ENCODE measurements at regions not wholly inside any gene's neighbourhood (a gene's known extent, or its start where the extent isn't known, plus 50 kb on each side); places are given as distances from the start of the nearest gene placed in this dataset.

DNA sequence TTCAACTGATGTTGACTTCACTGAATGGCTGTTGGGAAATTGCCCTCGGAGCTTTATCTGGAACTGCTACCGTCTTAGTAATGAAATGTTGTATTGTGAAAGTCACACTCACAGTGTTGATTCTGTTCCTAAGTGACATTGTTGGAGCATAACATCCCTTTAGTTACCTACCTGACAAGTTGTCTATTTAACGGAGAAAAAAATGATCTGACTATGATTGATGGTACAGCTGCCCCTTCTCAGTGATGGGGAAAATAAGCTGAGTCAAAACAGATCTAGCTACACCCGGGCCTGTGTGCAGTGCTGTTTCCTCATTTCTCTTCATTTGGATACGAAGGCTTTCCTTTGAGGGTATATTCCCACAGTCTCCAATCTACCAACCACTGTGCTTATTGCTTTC is 472.3 kb upstream of the BRINP3 start:
- H3K9me3 ChIP-seq (ENCODE audit: low read depth) = no peaks in the 10 kb centered on the region
- H3K4me2 ChIP-seq = no peak overlapping the region
- H3K36me3 ChIP-seq (replicated peaks; ENCODE audit: insufficient read depth, low read depth) = no peaks in the 10 kb centered on the region
- no peak overlapping the region for H3K4me3 ChIP-seq
- H3K9me2 ChIP-seq (replicated peaks; ENCODE audit: insufficient read depth) = no peaks in the 10 kb centered on the region
- no peak for TF ChIP-seq EZH2 (IDR thresholded peaks at IDR 0.05; ENCODE audit: borderline replicate concordance)
- TF ChIP-seq EZH2phosphoT487 (IDR thresholded peaks at IDR 0.05; ENCODE audit: low read depth, severe bottlenecking, unreplicated experiment) = no peak
- TF ChIP-seq, protein P1, sequence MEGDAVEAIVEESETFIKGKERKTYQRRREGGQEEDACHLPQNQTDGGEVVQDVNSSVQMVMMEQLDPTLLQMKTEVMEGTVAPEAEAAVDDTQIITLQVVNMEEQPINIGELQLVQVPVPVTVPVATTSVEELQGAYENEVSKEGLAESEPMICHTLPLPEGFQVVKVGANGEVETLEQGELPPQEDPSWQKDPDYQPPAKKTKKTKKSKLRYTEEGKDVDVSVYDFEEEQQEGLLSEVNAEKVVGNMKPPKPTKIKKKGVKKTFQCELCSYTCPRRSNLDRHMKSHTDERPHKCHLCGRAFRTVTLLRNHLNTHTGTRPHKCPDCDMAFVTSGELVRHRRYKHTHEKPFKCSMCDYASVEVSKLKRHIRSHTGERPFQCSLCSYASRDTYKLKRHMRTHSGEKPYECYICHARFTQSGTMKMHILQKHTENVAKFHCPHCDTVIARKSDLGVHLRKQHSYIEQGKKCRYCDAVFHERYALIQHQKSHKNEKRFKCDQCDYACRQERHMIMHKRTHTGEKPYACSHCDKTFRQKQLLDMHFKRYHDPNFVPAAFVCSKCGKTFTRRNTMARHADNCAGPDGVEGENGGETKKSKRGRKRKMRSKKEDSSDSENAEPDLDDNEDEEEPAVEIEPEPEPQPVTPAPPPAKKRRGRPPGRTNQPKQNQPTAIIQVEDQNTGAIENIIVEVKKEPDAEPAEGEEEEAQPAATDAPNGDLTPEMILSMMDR (IDR thresholded peaks at IDR 0.05; ENCODE audit: poor library complexity) = no peak
- peak; percentile 23 for DNase-seq (ENCODE audit: low spot score)
- no peaks in the 10 kb centered on the region for H3K27me3 ChIP-seq
- H3K4me1 ChIP-seq (ENCODE audit: insufficient read depth) = no peaks in the 10 kb centered on the region
- no peaks in the 10 kb centered on the region for H4K20me1 ChIP-seq (ENCODE audit: insufficient read depth, poor library complexity, severe bottlenecking)
- 77% methylated on average over 5 of the region's 5 CpGs for WGBS (ENCODE audit: low lambda C conversion rate, missing lambda C conversion rate)
- H3K27ac ChIP-seq = no peak overlapping the region
- H3K79me2 ChIP-seq = no peaks in the 10 kb centered on the region
- no peak overlapping the region for H2AFZ ChIP-seq

GRCh38 chr1:190957565-190957964 is 479.9 kb upstream of the BRINP3 start:
- no peak overlapping the region for H3K27ac ChIP-seq
- no peak for DNase-seq (ENCODE audit: low spot score)
- H3K4me1 ChIP-seq (ENCODE audit: insufficient read depth) = no peaks in the 10 kb centered on the region
- no peak overlapping the region for H3K4me2 ChIP-seq
- H3K9me2 ChIP-seq (replicated peaks; ENCODE audit: insufficient read depth) = no peaks in the 10 kb centered on the region
- TF ChIP-seq EZH2 (IDR thresholded peaks at IDR 0.05; ENCODE audit: borderline replicate concordance) (no peak), EZH2phosphoT487 (IDR thresholded peaks at IDR 0.05; ENCODE audit: low read depth, severe bottlenecking, unreplicated experiment) (no peak)
- TF ChIP-seq, protein P1 (IDR thresholded peaks at IDR 0.05; ENCODE audit: poor library complexity) = peak; percentile 20
- H2AFZ ChIP-seq = no peak overlapping the region
- no peaks in the 10 kb centered on the region for H3K27me3 ChIP-seq
- no peaks in the 10 kb centered on the region for H3K36me3 ChIP-seq (replicated peaks; ENCODE audit: insufficient read depth, low read depth)
- no peaks in the 10 kb centered on the region for H3K9me3 ChIP-seq (ENCODE audit: low read depth)
- H3K4me3 ChIP-seq = no peak overlapping the region
- no peaks in the 10 kb centered on the region for H3K79me2 ChIP-seq
- H4K20me1 ChIP-seq (ENCODE audit: insufficient read depth, poor library complexity, severe bottlenecking) = no peaks in the 10 kb centered on the region

- no peak for DNase-seq (ENCODE audit: low spot score)
- TF ChIP-seq, protein P1 (IDR thresholded peaks at IDR 0.05; ENCODE audit: poor library complexity) = no peak
- Histone ChIP-seq H3K27ac (no peak overlapping the region), H3K9me2 (replicated peaks; ENCODE audit: insufficient read depth) (no peaks in the 10 kb centered on the region), H2AFZ (no peak overlapping the region), H3K4me1 (ENCODE audit: insufficient read depth) (no peaks in the 10 kb centered on the region), H3K4me2 (no peak overlapping the region), H3K9me3 (ENCODE audit: low read depth) (no peaks in the 10 kb centered on the region), H3K27me3 (no peaks in the 10 kb centered on the region), H3K4me3 (no peak overlapping the region), H3K36me3 (replicated peaks; ENCODE audit: insufficient read depth, low read depth) (no peaks in the 10 kb centered on the region), H3K79me2 (no peaks in the 10 kb centered on the region), H4K20me1 (ENCODE audit: insufficient read depth, poor library complexity, severe bottlenecking) (no peaks in the 10 kb centered on the region)
- 56% methylated on average over 2 of the region's 2 CpGs for WGBS (ENCODE audit: low lambda C conversion rate, missing lambda C conversion rate)
These were observed 485.7 kb upstream of the BRINP3 start for GRCh38 chr1:190963321-190963720.

DNA sequence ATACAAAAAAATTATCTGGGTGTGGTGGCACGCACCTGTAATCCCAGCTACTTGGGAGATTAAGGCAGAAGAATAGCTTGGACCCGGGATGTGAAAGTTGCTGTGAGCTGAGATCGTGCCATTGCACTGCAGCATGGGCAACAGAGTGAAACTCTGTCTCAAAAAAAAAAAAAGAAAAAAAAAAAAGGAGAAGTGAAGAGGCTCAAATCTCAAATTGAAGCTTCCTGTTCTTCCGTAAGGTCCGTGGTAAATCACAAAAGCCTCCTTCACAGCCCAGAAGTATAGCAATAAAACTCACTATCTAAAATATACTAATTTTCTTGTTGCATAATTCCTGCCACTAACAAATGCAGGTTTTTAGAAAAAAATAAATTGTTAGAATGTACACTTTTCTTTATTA is 498.2 kb upstream of the BRINP3 start:
- Histone ChIP-seq H2AFZ (no peak overlapping the region), H3K27ac (no peak overlapping the region), H3K9me2 (replicated peaks; ENCODE audit: insufficient read depth) (no peaks in the 10 kb centered on the region), H4K20me1 (ENCODE audit: insufficient read depth, poor library complexity, severe bottlenecking) (no peaks in the 10 kb centered on the region), H3K4me1 (ENCODE audit: insufficient read depth) (no peaks in the 10 kb centered on the region), H3K27me3 (no peaks in the 10 kb centered on the region), H3K9me3 (ENCODE audit: low read depth) (no peaks in the 10 kb centered on the region), H3K4me2 (no peak overlapping the region), H3K36me3 (replicated peaks; ENCODE audit: insufficient read depth, low read depth) (no peaks in the 10 kb centered on the region), H3K4me3 (no peak overlapping the region), H3K79me2 (no peaks in the 10 kb centered on the region)
- WGBS (ENCODE audit: low lambda C conversion rate, missing lambda C conversion rate) = 88% methylated on average over 5 of the region's 5 CpGs
- TF ChIP-seq EZH2 (IDR thresholded peaks at IDR 0.05; ENCODE audit: borderline replicate concordance) = no peak
- TF ChIP-seq, protein P1 (IDR thresholded peaks at IDR 0.05; ENCODE audit: poor library complexity) = no peak
- TF ChIP-seq EZH2phosphoT487 (IDR thresholded peaks at IDR 0.05; ENCODE audit: low read depth, severe bottlenecking, unreplicated experiment) = no peak
- DNase-seq (ENCODE audit: low spot score) = no peak
